Putamen (tissue), 1 donor: ENCODE measurements at regions not wholly inside any gene's neighbourhood (a gene's known extent, or its start where the extent isn't known, plus 50 kb on each side); places are given as distances from the start of the nearest gene placed in this dataset.

Experiments used
- DNase-seq: peaks from one replicate; pipeline ENCODE4 v3.0.0-alpha.2; 2016; ENCODE audit warnings: low spot score

- DNase-seq = no peak
Observed at GRCh38 chr1:22264464-22265341, 121.8 kb upstream of the WNT4 start.

DNA sequence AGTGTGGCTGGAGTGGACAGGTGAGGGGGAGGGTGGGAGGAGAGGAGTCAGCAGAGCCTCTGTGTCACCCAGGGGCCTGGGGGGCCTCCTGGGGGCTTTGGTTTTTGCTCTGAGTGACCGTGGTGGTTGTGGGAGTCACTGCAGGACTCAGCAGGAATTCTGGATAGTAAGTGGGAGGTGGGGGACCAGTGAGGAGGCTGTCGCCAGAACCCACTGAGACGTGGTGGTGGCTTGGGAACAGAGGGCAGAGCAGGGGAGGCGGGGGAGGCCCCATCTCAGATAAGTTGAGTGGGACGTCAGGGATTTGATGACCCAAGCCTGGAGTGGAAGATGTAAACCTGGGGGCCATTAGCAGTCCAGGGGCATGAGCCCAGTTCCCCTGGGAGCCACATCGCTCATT lies 123.2 kb upstream of the WNT4 start:
- DNase-seq = no peak

DNA sequence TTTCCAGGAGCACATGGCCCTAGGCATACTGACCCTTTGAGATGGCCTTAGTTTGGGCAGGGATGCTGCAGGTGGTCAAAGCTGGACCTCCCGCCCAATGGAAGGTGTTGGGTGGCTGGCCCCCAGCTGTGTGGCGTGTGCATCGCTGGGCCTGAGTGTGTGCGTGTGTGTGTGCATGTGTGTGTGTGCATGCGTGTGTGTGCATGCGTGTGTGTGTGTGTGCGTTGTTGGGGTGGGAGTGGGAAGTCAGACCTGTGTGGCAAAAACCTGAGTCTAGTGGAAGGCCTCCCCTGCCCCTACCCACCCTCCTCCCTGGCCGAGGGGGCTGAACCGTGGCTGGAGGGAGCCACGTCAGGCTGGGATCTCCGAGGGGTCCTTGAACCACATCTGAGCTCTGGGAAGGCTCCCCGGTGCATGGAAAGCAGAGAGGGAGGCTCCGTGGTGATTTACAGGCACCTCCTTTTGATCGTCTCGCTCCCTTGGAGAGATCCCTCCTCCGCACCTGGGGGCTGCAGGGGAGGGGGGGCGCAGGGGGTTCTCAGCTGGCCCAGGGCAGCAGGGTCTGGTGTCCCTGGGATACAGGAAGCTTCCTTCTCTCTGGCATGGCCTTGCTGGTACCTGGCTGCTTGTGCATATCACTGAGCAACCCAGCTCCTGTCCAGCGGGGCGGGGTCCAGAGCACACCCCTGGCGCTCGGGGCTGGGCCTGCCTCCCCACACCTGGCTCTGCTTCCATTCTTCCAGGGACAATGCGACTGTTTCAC lies 124.7 kb upstream of the WNT4 start:
- no peak for DNase-seq

GRCh38 chr1:22268327-22268726 lies 125.4 kb upstream of the WNT4 start:
- no peak for DNase-seq

DNA sequence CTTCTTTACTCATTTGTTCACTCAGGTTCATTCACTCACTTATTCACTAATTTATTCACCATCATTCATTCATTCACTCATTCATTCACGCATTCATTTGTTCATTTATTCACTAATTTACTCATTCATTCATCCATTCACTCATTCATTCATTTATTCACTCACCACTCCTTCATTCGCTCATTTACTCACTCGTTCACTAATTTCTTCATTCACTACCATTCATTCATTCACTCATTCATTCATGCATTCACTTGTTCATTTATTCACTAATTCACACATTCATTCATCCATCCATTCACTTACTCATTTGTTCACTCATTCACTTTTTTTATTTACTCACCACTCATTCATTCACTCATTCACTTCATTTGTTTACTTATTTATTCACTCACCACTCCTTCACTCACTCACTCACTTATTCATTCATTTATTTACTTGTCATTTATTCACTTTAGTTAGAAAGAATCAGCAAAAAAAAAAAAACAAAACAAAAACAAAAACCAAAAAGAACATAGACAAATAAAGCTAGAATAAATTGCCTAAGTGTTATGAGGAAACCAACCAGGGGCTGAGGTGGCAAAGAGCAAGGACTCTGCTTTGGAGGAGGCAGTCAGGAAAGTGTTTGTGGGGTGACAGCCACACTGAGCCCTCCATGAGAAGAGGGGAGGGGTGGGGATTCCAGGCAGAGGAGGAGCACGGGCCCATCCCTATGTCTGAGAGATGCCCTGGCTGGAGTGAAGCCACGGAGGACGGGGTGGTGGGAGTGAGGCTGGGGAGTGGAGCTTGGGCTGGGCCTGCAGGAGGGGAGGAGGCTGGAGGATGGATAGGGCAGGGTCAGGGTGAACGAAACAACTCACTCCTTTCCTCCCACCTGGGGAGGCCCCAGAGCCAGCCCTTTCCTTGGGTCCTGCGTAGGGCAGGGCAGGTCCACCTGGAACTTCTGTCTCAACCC lies 129.2 kb upstream of the WNT4 start:
- no peak for DNase-seq

- no peak for DNase-seq
Observed at GRCh38 chr1:22273686-22274681, 131.1 kb upstream of the WNT4 start.

GRCh38 chr1:22275167-22275566 lies 132.3 kb upstream of the WNT4 start:
- no peak for DNase-seq

DNA sequence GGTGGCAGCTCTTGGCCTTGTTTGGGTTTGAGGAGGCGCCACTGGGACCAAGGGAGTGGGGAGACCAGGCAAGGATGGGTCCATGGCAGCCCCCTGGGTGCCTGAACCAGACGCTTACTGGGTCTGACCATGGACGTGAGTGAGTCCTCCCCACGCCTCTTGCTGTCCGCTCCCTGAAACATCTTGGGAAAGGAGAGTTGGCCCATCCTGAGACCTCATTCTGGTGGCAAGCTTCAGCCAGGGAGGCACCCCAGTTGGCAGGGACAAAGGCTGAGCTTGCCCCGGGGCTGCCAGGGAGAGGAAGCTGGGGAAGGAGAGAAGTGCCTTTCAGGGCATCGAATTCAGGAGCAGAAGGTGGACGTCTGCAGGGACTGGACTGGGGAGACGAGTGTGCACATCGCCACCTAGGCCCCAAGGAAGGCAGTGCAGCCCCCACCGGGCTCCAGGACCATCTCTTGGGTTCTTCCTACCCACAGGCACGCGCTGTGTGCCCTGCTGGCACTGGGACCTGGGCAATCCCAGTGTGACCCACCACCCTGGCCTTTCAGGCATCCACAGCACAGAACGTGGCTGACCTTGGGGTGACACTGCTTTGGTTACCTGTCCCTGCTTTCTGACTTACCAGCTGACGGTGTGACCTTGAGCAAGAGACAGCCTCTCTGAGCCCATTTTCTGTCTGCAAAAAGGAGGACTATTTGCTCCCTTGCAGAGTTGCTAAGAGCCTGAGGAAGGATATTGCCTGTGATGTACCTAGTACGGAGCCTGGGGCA lies 132.9 kb upstream of the WNT4 start:
- DNase-seq = no peak

- no peak for DNase-seq
Observed at GRCh38 chr1:22276396-22276748, 133.5 kb upstream of the WNT4 start.

DNA sequence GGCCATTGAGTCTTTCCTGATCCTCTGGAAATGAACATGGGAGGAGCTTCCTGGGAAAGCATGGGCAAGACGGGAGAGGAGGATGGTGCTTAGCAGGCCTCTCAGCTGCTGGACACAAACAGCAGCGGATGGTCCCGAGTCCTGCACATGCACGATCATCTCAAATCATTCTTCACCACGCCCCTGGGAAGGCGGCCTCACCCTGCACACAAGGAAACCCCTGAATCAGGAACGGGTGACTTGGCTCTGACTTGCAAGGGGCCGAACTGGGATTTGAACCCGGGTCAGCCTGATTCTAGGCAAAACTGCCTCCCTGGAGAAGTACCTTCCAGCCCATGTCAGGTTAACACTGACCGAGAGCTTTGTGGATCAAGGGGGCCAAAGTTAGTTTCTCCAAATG lies 134.8 kb upstream of the WNT4 start:
- no peak for DNase-seq

DNA sequence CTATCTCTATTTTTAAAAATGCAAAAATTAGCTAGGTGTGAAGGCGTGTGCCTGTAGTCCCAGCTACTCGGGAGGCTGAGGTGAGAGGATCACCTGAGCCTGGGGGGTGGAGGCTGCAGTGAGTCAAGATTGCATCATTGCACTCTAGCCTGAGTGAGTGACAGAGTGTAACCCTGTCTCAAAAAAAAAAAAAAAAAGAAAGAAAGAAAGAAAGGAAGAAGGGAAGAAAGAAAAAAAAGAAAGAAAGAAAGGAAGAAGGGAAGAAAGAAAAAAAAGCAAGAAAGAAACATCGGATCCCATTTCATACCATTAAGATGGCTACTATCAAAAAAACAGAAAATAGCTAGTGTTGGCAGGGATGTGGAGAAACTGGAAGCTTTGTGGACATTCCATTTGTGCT lies 136.8 kb upstream of the WNT4 start:
- DNase-seq = no peak

DNA sequence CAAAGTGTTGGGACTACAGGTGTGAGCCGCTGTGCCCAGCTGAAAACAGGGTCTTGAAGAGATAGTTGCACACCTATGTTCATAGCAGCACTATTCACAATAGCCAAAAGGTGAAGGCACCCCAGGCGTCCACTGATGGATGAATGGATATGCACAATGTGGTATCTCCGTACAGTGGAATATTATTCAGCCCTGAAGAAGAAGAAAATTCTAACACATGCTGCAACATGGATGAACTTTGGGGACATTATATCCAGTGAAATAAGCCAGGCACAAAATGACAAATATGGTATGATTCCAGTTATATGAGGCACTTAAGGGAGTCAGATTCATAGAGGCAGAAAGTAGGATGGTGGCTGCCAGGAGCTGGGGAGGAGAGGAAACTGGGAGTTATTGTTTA lies 137.6 kb upstream of the WNT4 start:
- DNase-seq = no peak

- DNase-seq = no peak
Observed at GRCh38 chr1:22281521-22282363, 138.8 kb upstream of the WNT4 start.

DNA sequence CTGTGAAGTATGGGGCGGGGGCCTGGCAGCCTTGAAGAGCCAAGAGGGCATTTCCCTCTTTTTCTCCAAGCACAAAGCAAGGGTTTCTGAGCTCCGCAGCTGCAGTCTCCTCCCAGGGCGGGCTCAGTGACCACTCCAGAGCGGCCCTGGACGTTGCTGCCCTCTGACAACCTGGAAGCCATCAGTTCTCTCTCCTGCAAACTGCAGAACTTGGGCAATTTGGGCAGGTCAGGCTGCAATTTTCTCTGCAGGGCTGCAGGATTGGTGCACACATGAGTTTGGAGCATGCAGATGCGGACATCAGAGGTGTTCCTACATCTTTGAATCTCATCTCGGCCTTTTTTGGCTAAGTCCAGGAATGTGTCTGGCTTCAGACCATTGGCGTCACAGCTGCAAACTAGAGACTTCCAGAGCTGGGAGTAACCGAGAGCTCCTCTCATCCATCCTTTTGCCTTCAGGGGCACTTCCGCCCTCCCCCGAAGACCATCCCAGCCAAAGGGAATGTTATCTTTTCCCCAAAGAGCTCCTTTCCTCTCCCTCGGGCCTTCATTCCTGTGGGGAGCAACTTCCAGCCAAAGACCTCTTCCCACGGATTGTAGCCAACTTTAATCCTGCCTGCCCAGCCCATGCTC lies 139.6 kb upstream of the WNT4 start:
- DNase-seq = no peak

DNA sequence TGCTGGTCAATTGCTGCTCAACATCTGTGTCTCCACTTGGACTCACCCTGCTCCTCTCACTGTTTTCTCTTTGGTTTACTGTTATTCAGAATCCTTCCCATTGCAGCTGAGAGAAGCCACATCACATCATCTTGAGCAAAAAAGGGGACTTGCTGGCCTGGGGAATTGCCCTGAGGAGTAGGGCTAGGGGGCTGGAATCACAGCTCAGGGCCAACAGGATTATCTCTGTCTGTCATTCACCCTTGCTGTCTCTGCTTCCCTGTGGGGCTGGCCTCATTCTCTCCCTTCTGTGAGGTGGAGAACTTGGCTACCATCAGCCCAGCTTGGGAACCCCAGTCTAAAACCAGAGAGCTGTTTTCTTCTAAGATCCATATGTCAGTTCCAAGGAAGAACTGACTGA lies 140.7 kb upstream of the WNT4 start:
- DNase-seq = no peak

GRCh38 chr1:22284236-22284635 lies 141.3 kb upstream of the WNT4 start:
- no peak for DNase-seq

DNA sequence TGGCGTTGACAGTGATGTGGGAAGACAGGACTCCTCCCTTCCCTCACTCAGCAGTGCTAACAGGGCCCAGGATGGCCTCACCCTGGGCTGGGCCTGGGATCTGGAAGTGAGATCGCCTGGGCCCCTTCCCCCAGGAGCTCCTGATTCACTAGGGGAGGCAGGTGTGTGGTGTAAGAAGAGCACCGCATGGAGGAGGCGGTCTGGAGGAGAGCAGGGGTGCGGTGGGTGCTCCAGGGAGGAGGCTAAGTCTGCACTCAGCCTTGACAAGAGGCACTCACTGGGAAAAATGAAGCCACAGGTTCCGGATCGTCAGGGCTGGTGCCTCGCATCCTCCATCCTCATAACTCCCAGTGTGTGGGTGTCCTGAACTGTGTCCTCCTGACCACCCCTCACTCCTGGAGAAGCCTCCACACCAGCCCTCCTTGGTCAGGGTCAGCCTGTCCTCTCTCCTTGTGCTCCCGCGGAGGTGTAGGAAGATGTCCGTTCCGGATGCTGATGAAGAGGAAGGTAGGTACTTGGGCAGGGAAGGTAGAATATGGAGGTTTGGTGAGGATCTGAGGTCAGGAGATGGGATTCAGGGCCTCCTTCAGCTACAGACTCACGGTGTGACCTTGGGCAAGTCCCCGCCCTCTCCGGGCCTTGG lies 142.1 kb upstream of the WNT4 start:
- no peak for DNase-seq
